ENCODE measurements at regions not wholly inside any gene's neighbourhood (a gene's known extent, or its start where the extent isn't known, plus 50 kb on each side); places are given as distances from the start of the nearest gene placed in this dataset.

GRCh38 chr11:80167766-80168165, 726.9 kb upstream of the TENM4 start:
- Histone ChIP-seq H3K4me3 (no peak overlapping the region), H3K4me1 (ENCODE audit: insufficient read depth) (no peaks in the 10 kb centered on the region), H3K27ac (no peak overlapping the region), H3K36me3 (no peaks in the 10 kb centered on the region), H3K9me3 (no peaks in the 10 kb centered on the region), H3K27me3 (no peaks in the 10 kb centered on the region)
- WGBS, 3 donors, result 76 to 83% (median 79%) methylated on average over 3 of the region's 3 CpGs
- TF ChIP-seq EP300 (IDR thresholded peaks at IDR 0.05) (no peak), POLR2A (IDR thresholded peaks at IDR 0.05) (no peak)
- TF ChIP-seq, protein P1, sequence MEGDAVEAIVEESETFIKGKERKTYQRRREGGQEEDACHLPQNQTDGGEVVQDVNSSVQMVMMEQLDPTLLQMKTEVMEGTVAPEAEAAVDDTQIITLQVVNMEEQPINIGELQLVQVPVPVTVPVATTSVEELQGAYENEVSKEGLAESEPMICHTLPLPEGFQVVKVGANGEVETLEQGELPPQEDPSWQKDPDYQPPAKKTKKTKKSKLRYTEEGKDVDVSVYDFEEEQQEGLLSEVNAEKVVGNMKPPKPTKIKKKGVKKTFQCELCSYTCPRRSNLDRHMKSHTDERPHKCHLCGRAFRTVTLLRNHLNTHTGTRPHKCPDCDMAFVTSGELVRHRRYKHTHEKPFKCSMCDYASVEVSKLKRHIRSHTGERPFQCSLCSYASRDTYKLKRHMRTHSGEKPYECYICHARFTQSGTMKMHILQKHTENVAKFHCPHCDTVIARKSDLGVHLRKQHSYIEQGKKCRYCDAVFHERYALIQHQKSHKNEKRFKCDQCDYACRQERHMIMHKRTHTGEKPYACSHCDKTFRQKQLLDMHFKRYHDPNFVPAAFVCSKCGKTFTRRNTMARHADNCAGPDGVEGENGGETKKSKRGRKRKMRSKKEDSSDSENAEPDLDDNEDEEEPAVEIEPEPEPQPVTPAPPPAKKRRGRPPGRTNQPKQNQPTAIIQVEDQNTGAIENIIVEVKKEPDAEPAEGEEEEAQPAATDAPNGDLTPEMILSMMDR (IDR thresholded peaks at IDR 0.05), result no peak
- DNase-seq, result no peak
- intact Hi-C loops (cut with DNase I), result no loop called here

DNA sequence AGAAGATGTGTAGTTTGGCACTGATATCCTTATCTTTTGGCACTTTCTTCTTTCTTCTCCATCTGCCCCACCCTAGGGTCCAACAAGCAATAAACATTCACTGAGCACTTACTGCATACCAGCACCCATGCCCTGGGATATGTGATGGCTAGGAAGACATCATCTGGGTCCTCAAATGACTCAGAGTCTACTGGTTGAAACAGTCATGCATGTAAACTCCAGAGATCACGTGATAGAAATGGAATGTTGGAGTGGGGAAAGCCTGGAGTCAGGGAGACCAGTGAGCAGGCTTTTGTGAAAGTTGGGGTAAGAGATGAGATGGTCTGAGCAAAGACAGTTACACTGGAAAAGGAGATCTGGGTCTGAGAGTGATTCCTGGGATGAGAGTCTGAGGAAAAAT, 724.9 kb upstream of the TENM4 start:
- 31 to 69% (median 54%) methylated on average over 1 of the region's 1 CpG for WGBS, 3 donors

GRCh38 chr11:80163441-80163840, 722.6 kb upstream of the TENM4 start:
- 79 to 100% (median 88%) methylated on average over 1 of the region's 1 CpG for WGBS, 3 donors
- H3K4me1 ChIP-seq (ENCODE audit: insufficient read depth), result no peaks in the 10 kb centered on the region
- H3K27me3 ChIP-seq, result no peaks in the 10 kb centered on the region
- no peak overlapping the region for H3K4me3 ChIP-seq
- intact Hi-C loops (cut with DNase I), result no loop called here
- TF ChIP-seq EP300 (IDR thresholded peaks at IDR 0.05), result no peak
- TF ChIP-seq POLR2A (IDR thresholded peaks at IDR 0.05), result no peak
- TF ChIP-seq, protein P1 (IDR thresholded peaks at IDR 0.05), result no peak
- DNase-seq, result no peak
- no peak overlapping the region for H3K27ac ChIP-seq
- H3K36me3 ChIP-seq, result no peaks in the 10 kb centered on the region
- H3K9me3 ChIP-seq, result no peaks in the 10 kb centered on the region

More for the DNA sequence above, 724.9 kb upstream of the TENM4 start:
- intact Hi-C loops (cut with DNase I), result no loop called here
- Histone ChIP-seq H3K36me3 (no peaks in the 10 kb centered on the region), H3K27me3 (no peaks in the 10 kb centered on the region), H3K9me3 (no peaks in the 10 kb centered on the region), H3K4me3 (no peak overlapping the region), H3K4me1 (ENCODE audit: insufficient read depth) (no peaks in the 10 kb centered on the region), H3K27ac (no peak overlapping the region)
- TF ChIP-seq EP300 (IDR thresholded peaks at IDR 0.05) (no peak), POLR2A (IDR thresholded peaks at IDR 0.05) (no peak)
- TF ChIP-seq, protein P1 (IDR thresholded peaks at IDR 0.05), result no peak
- DNase-seq, result no peak

GRCh38 chr11:80163011-80163410, 722.2 kb upstream of the TENM4 start:
- 87 to 91% (median 89%) methylated on average over 3 of the region's 3 CpGs for WGBS, 3 donors
- Histone ChIP-seq H3K27me3 (no peaks in the 10 kb centered on the region), H3K4me3 (no peak overlapping the region), H3K36me3 (no peaks in the 10 kb centered on the region), H3K4me1 (ENCODE audit: insufficient read depth) (no peaks in the 10 kb centered on the region), H3K27ac (no peak overlapping the region), H3K9me3 (no peaks in the 10 kb centered on the region)
- no peak for TF ChIP-seq EP300 (IDR thresholded peaks at IDR 0.05)
- no peak for TF ChIP-seq POLR2A (IDR thresholded peaks at IDR 0.05)
- TF ChIP-seq, protein P1 (IDR thresholded peaks at IDR 0.05), result no peak
- no peak for DNase-seq
- intact Hi-C loops (cut with DNase I), result no loop called here

GRCh38 chr11:80162387-80162786, 721.6 kb upstream of the TENM4 start:
- Histone ChIP-seq H3K27me3 (no peaks in the 10 kb centered on the region), H3K4me1 (ENCODE audit: insufficient read depth) (no peaks in the 10 kb centered on the region), H3K4me3 (no peak overlapping the region), H3K9me3 (no peaks in the 10 kb centered on the region), H3K27ac (no peak overlapping the region), H3K36me3 (no peaks in the 10 kb centered on the region)
- WGBS, 3 donors, result 87 to 95% (median 87%) methylated on average over 4 of the region's 4 CpGs
- TF ChIP-seq, protein P1 (IDR thresholded peaks at IDR 0.05), result no peak
- no peak for TF ChIP-seq EP300 (IDR thresholded peaks at IDR 0.05)
- intact Hi-C loops (cut with DNase I), result no loop called here
- no peak for DNase-seq
